ENCODE measurements at regions not wholly inside any gene's neighbourhood (a gene's known extent, or its start where the extent isn't known, plus 50 kb on each side); places are given as distances from the start of the nearest gene placed in this dataset.
"Not testable (repeated sequence)": the region's sequence is repeated elsewhere in the genome, so short reads cannot be mapped to it uniquely, and the experiment has no call there.

DNA sequence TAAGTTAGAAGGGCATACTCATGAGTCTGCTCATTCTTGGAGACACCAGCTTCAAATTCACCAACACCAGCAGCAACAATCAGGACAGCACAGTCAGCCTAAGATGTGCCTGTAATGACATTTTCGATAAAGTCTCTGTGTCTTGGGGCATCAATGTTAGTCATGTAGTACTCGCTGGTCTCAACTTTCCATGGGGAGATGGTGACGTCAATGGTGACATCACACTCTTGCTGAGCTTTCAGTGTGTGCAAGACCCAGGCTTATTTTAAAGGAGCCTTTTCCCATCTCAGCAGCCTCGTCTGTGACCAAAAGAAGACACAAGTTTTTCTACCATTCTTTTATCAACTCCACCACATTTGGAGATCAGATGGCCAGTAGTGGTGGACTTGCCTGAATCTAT, 75.5 kb downstream of the SERINC2 start:
- H3K27ac ChIP-seq (ENCODE audit: low read depth, low read length, poor library complexity, severe bottlenecking): no peak overlapping the region
- no peak overlapping the region for H3K4me3 ChIP-seq (ENCODE audit: low read depth, low read length, poor library complexity, severe bottlenecking)
- TF ChIP-seq, protein P1, sequence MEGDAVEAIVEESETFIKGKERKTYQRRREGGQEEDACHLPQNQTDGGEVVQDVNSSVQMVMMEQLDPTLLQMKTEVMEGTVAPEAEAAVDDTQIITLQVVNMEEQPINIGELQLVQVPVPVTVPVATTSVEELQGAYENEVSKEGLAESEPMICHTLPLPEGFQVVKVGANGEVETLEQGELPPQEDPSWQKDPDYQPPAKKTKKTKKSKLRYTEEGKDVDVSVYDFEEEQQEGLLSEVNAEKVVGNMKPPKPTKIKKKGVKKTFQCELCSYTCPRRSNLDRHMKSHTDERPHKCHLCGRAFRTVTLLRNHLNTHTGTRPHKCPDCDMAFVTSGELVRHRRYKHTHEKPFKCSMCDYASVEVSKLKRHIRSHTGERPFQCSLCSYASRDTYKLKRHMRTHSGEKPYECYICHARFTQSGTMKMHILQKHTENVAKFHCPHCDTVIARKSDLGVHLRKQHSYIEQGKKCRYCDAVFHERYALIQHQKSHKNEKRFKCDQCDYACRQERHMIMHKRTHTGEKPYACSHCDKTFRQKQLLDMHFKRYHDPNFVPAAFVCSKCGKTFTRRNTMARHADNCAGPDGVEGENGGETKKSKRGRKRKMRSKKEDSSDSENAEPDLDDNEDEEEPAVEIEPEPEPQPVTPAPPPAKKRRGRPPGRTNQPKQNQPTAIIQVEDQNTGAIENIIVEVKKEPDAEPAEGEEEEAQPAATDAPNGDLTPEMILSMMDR (IDR thresholded peaks at IDR 0.05; ENCODE audit: low read length): no peak
- no peak for TF ChIP-seq EZH2 (IDR thresholded peaks at IDR 0.05; ENCODE audit: borderline replicate concordance, low read length)
- no peak overlapping the region for H3K9ac ChIP-seq (ENCODE audit: low read length)
- no peaks in the 10 kb centered on the region for H3F3A ChIP-seq (ENCODE audit: insufficient read depth, low read length)
- no peaks in the 10 kb centered on the region for H3K9me2 ChIP-seq (ENCODE audit: low read depth, low read length)
- peaks cover 5% of the 10 kb centered on the region for H3K9me3 ChIP-seq (ENCODE audit: low read length)
- H4K20me1 ChIP-seq (ENCODE audit: insufficient read depth, low read length): no peaks in the 10 kb centered on the region
- H2AFZ ChIP-seq (ENCODE audit: low read length): no peak overlapping the region
- no peaks in the 10 kb centered on the region for H3K79me2 ChIP-seq (ENCODE audit: insufficient read depth, low read length)
- no peak overlapping the region for H3K4me2 ChIP-seq (ENCODE audit: low read length)
- H3K27me3 ChIP-seq (ENCODE audit: insufficient read depth, low read length): no peaks in the 10 kb centered on the region
- no peaks in the 10 kb centered on the region for H3K36me3 ChIP-seq (ENCODE audit: insufficient read depth, low read length)
- H3K4me1 ChIP-seq (ENCODE audit: insufficient read depth, low read length, severe bottlenecking): peaks cover 5% of the 10 kb centered on the region

GRCh38 chr1:31489575-31489974, 76.6 kb downstream of the SERINC2 start:
- not testable (repeated sequence) for H4K20me1 ChIP-seq (ENCODE audit: insufficient read depth, low read length); H3K4me2 ChIP-seq (ENCODE audit: low read length); H3K27ac ChIP-seq (ENCODE audit: low read depth, low read length, poor library complexity, severe bottlenecking); H3K36me3 ChIP-seq (ENCODE audit: insufficient read depth, low read length); H2AFZ ChIP-seq (ENCODE audit: low read length); H3K9ac ChIP-seq (ENCODE audit: low read length); H3K4me3 ChIP-seq (ENCODE audit: low read depth, low read length, poor library complexity, severe bottlenecking); H3F3A ChIP-seq (ENCODE audit: insufficient read depth, low read length); H3K79me2 ChIP-seq (ENCODE audit: insufficient read depth, low read length); H3K9me3 ChIP-seq (ENCODE audit: low read length); H3K27me3 ChIP-seq (ENCODE audit: insufficient read depth, low read length); H3K4me1 ChIP-seq (ENCODE audit: insufficient read depth, low read length, severe bottlenecking); H3K9me2 ChIP-seq (ENCODE audit: low read depth, low read length)

GRCh38 chr1:31490596-31490995, 77.6 kb downstream of the SERINC2 start:
- H3K27me3 ChIP-seq (ENCODE audit: insufficient read depth, low read length); H3K4me1 ChIP-seq (ENCODE audit: insufficient read depth, low read length, severe bottlenecking); H3K9me2 ChIP-seq (ENCODE audit: low read depth, low read length); H3K27ac ChIP-seq (ENCODE audit: low read depth, low read length, poor library complexity, severe bottlenecking); H3K4me3 ChIP-seq (ENCODE audit: low read depth, low read length, poor library complexity, severe bottlenecking); H3K36me3 ChIP-seq (ENCODE audit: insufficient read depth, low read length); H4K20me1 ChIP-seq (ENCODE audit: insufficient read depth, low read length); H3K9me3 ChIP-seq (ENCODE audit: low read length); H2AFZ ChIP-seq (ENCODE audit: low read length); H3F3A ChIP-seq (ENCODE audit: insufficient read depth, low read length); H3K9ac ChIP-seq (ENCODE audit: low read length); H3K79me2 ChIP-seq (ENCODE audit: insufficient read depth, low read length); H3K4me2 ChIP-seq (ENCODE audit: low read length): not testable (repeated sequence)

DNA sequence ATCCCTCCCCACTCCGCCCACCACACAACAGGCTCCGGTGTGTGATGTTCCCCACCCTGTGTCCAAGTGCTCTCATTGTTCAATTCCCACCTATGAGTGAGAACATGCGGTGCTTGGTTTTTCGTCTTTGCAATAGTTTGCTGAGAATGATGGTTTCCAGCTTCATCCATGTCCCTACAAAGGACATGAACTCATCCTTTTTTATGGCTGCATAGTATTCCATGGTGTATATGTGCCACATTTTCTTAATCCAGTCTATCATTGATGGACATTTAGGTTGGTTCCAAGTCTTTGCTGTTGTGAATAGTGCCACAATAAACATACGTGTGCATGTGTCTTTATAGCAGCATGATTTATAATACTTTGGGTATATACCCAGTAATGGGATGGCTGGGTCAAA, 81.0 kb upstream of the TINAGL1 start:
- not testable (repeated sequence) for H3K4me1 ChIP-seq (ENCODE audit: insufficient read depth, low read length, severe bottlenecking); H3K9me3 ChIP-seq (ENCODE audit: low read length); H3K79me2 ChIP-seq (ENCODE audit: insufficient read depth, low read length); H3K9ac ChIP-seq (ENCODE audit: low read length); H3K9me2 ChIP-seq (ENCODE audit: low read depth, low read length); H3K27me3 ChIP-seq (ENCODE audit: insufficient read depth, low read length); H3K4me2 ChIP-seq (ENCODE audit: low read length); H2AFZ ChIP-seq (ENCODE audit: low read length); H3K27ac ChIP-seq (ENCODE audit: low read depth, low read length, poor library complexity, severe bottlenecking); H3F3A ChIP-seq (ENCODE audit: insufficient read depth, low read length); H3K4me3 ChIP-seq (ENCODE audit: low read depth, low read length, poor library complexity, severe bottlenecking); H4K20me1 ChIP-seq (ENCODE audit: insufficient read depth, low read length); H3K36me3 ChIP-seq (ENCODE audit: insufficient read depth, low read length)

- not testable (repeated sequence) for H3K4me2 ChIP-seq (ENCODE audit: low read length); H2AFZ ChIP-seq (ENCODE audit: low read length); H3K9me2 ChIP-seq (ENCODE audit: low read depth, low read length); H3K4me1 ChIP-seq (ENCODE audit: insufficient read depth, low read length, severe bottlenecking); H3K4me3 ChIP-seq (ENCODE audit: low read depth, low read length, poor library complexity, severe bottlenecking); H3F3A ChIP-seq (ENCODE audit: insufficient read depth, low read length); H3K79me2 ChIP-seq (ENCODE audit: insufficient read depth, low read length); H3K36me3 ChIP-seq (ENCODE audit: insufficient read depth, low read length); H4K20me1 ChIP-seq (ENCODE audit: insufficient read depth, low read length); H3K9me3 ChIP-seq (ENCODE audit: low read length); H3K27ac ChIP-seq (ENCODE audit: low read depth, low read length, poor library complexity, severe bottlenecking); H3K27me3 ChIP-seq (ENCODE audit: insufficient read depth, low read length); H3K9ac ChIP-seq (ENCODE audit: low read length)
Measured at GRCh38 chr1:31495770-31496169, 80.5 kb upstream of the TINAGL1 start.
